Body of pancreas (tissue), 4 donors: ENCODE measurements at regions not wholly inside any gene's neighbourhood (a gene's known extent, or its start where the extent isn't known, plus 50 kb on each side); places are given as distances from the start of the nearest gene placed in this dataset.

Source experiments
- POLR2A ChIP-seq, 3 donors: fragments of 450-650 bp; IDR thresholded peaks; one replicate each; pipeline ENCODE4 v1.6.1; 2016; ENCODE audit warnings: antibody characterized with exemption in 3 of 3, mild to moderate bottlenecking in 2 of 3
- TF ChIP-seq, protein P1 (sequence below), 7 experiments: fragments of 450-650 bp in 4 of 7; fragments of 200-600 bp in 3 of 7; sonication (generic) in 3 of 7; IDR thresholded peaks; one replicate each; pipeline ENCODE4 v1.5.1; 2016 to 2019; ENCODE audit warnings: antibody characterized with exemption in 7 of 7

DNA sequence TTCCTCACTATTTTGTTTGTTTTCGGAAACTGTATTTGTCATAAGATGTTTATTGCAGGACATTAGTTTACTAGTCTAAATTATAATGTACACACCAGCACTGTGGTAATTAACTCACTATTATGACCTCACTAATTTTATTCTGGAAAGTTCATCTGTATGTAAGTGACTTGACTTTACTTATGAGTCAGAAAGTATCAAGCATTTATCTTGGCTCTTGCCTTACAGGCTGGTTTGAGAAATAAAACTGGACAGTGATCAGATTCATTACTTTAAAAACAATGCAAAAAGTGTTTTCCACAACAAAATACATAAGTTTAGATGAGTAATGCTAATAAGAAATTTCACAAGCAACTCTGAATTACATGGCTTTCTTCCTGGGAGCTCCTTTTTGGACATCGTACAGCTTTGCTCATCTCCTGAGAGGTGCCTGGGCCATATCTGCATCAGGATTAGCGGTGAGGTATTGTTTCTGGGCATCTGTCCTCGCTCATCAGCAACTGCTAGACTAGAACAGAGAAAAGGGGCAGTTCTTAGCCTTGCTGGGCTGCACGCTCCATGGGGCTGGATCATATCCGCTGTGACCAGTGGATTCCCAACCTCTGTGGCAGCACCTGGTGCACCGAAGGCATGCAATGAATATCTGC is 179.8 kb downstream of the SOD2 start:
- TF ChIP-seq POLR2A (IDR thresholded peaks at IDR 0.05) = no peak
- TF ChIP-seq, protein P1, sequence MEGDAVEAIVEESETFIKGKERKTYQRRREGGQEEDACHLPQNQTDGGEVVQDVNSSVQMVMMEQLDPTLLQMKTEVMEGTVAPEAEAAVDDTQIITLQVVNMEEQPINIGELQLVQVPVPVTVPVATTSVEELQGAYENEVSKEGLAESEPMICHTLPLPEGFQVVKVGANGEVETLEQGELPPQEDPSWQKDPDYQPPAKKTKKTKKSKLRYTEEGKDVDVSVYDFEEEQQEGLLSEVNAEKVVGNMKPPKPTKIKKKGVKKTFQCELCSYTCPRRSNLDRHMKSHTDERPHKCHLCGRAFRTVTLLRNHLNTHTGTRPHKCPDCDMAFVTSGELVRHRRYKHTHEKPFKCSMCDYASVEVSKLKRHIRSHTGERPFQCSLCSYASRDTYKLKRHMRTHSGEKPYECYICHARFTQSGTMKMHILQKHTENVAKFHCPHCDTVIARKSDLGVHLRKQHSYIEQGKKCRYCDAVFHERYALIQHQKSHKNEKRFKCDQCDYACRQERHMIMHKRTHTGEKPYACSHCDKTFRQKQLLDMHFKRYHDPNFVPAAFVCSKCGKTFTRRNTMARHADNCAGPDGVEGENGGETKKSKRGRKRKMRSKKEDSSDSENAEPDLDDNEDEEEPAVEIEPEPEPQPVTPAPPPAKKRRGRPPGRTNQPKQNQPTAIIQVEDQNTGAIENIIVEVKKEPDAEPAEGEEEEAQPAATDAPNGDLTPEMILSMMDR (IDR thresholded peaks at IDR 0.05) = no peak
